Transverse colon (tissue), 3 donors: ENCODE measurements at regions not wholly inside any gene's neighbourhood (a gene's known extent, or its start where the extent isn't known, plus 50 kb on each side); places are given as distances from the start of the nearest gene placed in this dataset.

Experiments
- EP300 ChIP-seq: sonication (generic); formaldehyde crosslinking; IDR thresholded peaks from one replicate; pipeline ENCODE4 v1.6.1; 2017; ENCODE audit warnings: antibody characterized with exemption, low read depth
- POLR2A ChIP-seq: fragments of 450-650 bp; IDR thresholded peaks from one replicate; pipeline ENCODE4 v1.6.1; 2016; ENCODE audit warnings: antibody characterized with exemption, mild to moderate bottlenecking, moderate library complexity
- POLR2AphosphoS5 ChIP-seq, 3 donors: sonication (generic); formaldehyde crosslinking; IDR thresholded peaks; one replicate each; pipeline ENCODE4 v1.6.1; 2016; ENCODE audit warnings: antibody characterized with exemption in 3 of 3

DNA sequence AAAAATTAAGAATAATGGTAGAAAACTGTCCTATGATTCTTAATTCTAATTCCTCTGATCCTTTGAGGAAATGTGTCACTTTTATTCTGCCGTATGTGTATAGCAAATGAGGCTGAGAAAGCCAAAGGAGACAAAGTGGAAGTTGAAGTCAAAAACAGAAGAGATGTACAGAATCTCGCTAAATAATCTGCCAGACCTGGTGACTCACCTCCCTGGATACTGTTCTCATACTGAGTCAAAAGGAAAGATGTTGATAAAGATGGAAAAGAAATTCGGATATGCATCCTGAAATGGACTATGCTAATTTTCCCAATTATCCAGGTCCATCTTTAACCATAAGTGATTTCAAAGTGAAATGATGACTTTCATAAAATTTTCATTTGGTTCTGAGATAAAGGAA, 92.5 kb downstream of the DUSP6 start:
- TF ChIP-seq POLR2A (no peak), POLR2AphosphoS5 (IDR thresholded peaks at IDR 0.05) (no peak), EP300 (no peak)
